B cell (primary cell): ENCODE measurements at regions not wholly inside any gene's neighbourhood (a gene's known extent, or its start where the extent isn't known, plus 50 kb on each side); places are given as distances from the start of the nearest gene placed in this dataset.

Experiments used
- ATAC-seq: fragments of 200-7000 bp; cut with Tn5 transposase; one replicate; pipeline ENCODE4 v1.10.0; 2021; ENCODE audit warnings: low read depth, mild to moderate bottlenecking, moderate number of reproducible peaks, moderate library complexity
- CTCF ChIA-PET: fragments of 350-600 bp; sonication (Branson Sonifier 250); formaldehyde crosslinking; loops from one replicate; lab custom pipeline; 2021; ENCODE audit warnings: antibody characterized with exemption, inconsistent platforms; lab: Charles Lee
- POLR2A ChIA-PET: fragments of 350-600 bp; sonication (Branson Sonifier 250); formaldehyde crosslinking; loops from one replicate; lab custom pipeline; 2021; ENCODE audit warnings: antibody characterized with exemption; lab: Charles Lee
- DNase-seq: peaks from one replicate; pipeline ENCODE4 v3.0.0; 2013
- H2AFZ ChIP-seq: 2 replicates; pipeline ENCODE4 v1.6.1; 2012; ENCODE audit warnings: mild to moderate bottlenecking, low read depth, low read length; ENCODE audit not compliant: insufficient read depth, poor library complexity, severe bottlenecking
- H3K27ac ChIP-seq, 2 donors: 1 replicate in 1 of 2; 2 replicates in 1 of 2; pipeline ENCODE4 v1.5.1; 2012 to 2013; ENCODE audit warnings: low read length in 2 of 2, mild to moderate bottlenecking in 2 of 2, moderate library complexity in 1 of 2
- H3K27me3 ChIP-seq, 4 experiments: fragments of 200-600 bp in 1 of 4; sonication (generic) in 1 of 4; replicated peaks in 1 of 4; 1 replicate in 2 of 4; 2 replicates in 2 of 4; pipeline versions ENCODE4 v1.6.1 to v1.7.0; 2013 to 2016; ENCODE audit warnings: low read length in 3 of 4, mild to moderate bottlenecking in 2 of 4, mixed read lengths in 1 of 4, moderate library complexity in 1 of 4; ENCODE audit not compliant: insufficient read depth in 4 of 4, control insufficient read depth in 3 of 4; ENCODE audit errors: control extremely low read depth in 1 of 4
- H3K36me3 ChIP-seq, 2 experiments: replicated peaks in 1 of 2; 1 replicate in 1 of 2; 2 replicates in 1 of 2; pipeline versions ENCODE4 v1.6.1 to v1.7.1; 2013; ENCODE audit warnings: low read length in 1 of 2; ENCODE audit not compliant: insufficient read depth in 2 of 2, control insufficient read depth in 1 of 2; ENCODE audit errors: control extremely low read depth in 1 of 2, extremely low read depth in 1 of 2
- H3K4me1 ChIP-seq, 2 donors: fragments of 200-600 bp in 1 of 2; sonication (generic) in 1 of 2; 1 replicate in 1 of 2; 2 replicates in 1 of 2; pipeline versions ENCODE4 v1.5.1 to v1.6.1; 2013 to 2017; ENCODE audit warnings: low read length in 2 of 2; ENCODE audit not compliant: control insufficient read depth in 2 of 2, insufficient read depth in 2 of 2
- H3K4me2 ChIP-seq: replicated peaks from 2 replicates; pipeline ENCODE3; 2012; ENCODE audit warnings: mild to moderate bottlenecking, low read depth, low read length; ENCODE audit not compliant: poor library complexity, severe bottlenecking
- H3K4me3 ChIP-seq, 5 experiments: fragments of 200-600 bp in 1 of 5; sonication (generic) in 1 of 5; 1 replicate in 3 of 5; 2 replicates in 2 of 5; pipeline versions ENCODE4 v1.5.1 to v1.7.0; 2011 to 2016; ENCODE audit warnings: low read length in 4 of 5, mild to moderate bottlenecking in 4 of 5, low read depth in 2 of 5, control low read depth in 1 of 5, moderate library complexity in 1 of 5; ENCODE audit not compliant: insufficient read depth in 1 of 5; ENCODE audit errors: control extremely low read depth in 1 of 5, extremely low read depth in 1 of 5
- H3K79me2 ChIP-seq: fragments of 200-600 bp; sonication (generic); one replicate; pipeline ENCODE4 v1.6.0; 2016; ENCODE audit warnings: low read length; ENCODE audit not compliant: control insufficient read depth, insufficient read depth
- H3K9ac ChIP-seq: fragments of 200-600 bp; sonication (generic); 2 replicates; pipeline ENCODE4 v1.6.1; 2017; ENCODE audit warnings: mild to moderate bottlenecking, low read length, moderate library complexity
- H3K9me3 ChIP-seq, 3 donors: one replicate each; pipeline versions ENCODE4 v1.6.1 to v1.7.1; 2013; ENCODE audit warnings: low read length in 2 of 3; ENCODE audit not compliant: control insufficient read depth in 2 of 3, insufficient read depth in 1 of 3; ENCODE audit errors: control extremely low read depth in 1 of 3
- H4K20me1 ChIP-seq: 2 replicates; pipeline ENCODE4 v1.6.0; 2012; ENCODE audit warnings: mild to moderate bottlenecking, low read length; ENCODE audit not compliant: insufficient read depth, control insufficient read depth, poor library complexity, severe bottlenecking
- H3K27ac Mint-ChIP-seq: one replicate; pipeline ENCODE4 v1.8.0; 2021; ENCODE audit warnings: mixed read lengths
- H3K27me3 Mint-ChIP-seq: one replicate; pipeline ENCODE4 v1.8.0; 2021; ENCODE audit warnings: mixed read lengths
- H3K4me1 Mint-ChIP-seq: one replicate; pipeline ENCODE4 v1.8.0; 2021; ENCODE audit warnings: mixed read lengths
- H3K4me3 Mint-ChIP-seq: one replicate; pipeline ENCODE4 v1.8.0; 2021; ENCODE audit warnings: mixed read lengths
- H3K9me3 Mint-ChIP-seq: one replicate; pipeline ENCODE4 v1.8.0; 2022; ENCODE audit warnings: mixed read lengths; ENCODE audit not compliant: insufficient read depth
- EZH2 ChIP-seq: IDR thresholded peaks from 2 replicates; pipeline ENCODE4 v1.6.1; 2012; ENCODE audit warnings: borderline replicate concordance, low read depth, mild to moderate bottlenecking, moderate library complexity, low read length; ENCODE audit not compliant: insufficient read depth, poor library complexity, severe bottlenecking
- WGBS: methylation state at CpG from one replicate; pipeline ENCODE4 v1.1.5; 2013; ENCODE audit warnings: missing lambda C conversion rate; ENCODE audit not compliant: insufficient coverage; 5-methylcytosine and 5-hydroxymethylcytosine counted together
- intact Hi-C: fragments of 100-400 bp; cut with micrococcal nuclease; formaldehyde crosslinking; loops from one replicate; pipeline ENCODE4 v1.10.0; 2022
- TF ChIP-seq, protein P1 (sequence below): fragments of 200-600 bp; IDR thresholded peaks from one replicate; pipeline ENCODE4 v1.8.0; 2022; ENCODE audit warnings: antibody characterized with exemption, mild to moderate bottlenecking

DNA sequence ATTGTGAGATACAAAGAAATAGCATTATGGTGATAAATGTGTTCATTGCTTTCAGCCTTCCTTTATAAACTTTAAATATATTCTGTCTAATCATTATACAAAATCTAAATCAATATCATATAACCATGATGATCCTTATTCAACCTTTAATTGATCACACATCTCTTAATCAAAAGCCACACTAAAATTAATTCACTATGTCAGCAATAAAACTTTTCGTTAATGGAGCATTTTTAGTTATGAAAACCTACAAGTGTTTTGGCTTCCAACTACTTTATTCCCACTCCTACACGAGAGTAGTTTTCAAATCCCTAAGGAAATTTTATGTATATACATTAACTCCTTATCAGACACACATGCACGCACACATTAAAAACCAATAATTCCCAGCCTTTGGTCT is 530.2 kb downstream of the KCTD8 start:
- no peak overlapping the region for H3K27ac ChIP-seq
- TF ChIP-seq, protein P1, sequence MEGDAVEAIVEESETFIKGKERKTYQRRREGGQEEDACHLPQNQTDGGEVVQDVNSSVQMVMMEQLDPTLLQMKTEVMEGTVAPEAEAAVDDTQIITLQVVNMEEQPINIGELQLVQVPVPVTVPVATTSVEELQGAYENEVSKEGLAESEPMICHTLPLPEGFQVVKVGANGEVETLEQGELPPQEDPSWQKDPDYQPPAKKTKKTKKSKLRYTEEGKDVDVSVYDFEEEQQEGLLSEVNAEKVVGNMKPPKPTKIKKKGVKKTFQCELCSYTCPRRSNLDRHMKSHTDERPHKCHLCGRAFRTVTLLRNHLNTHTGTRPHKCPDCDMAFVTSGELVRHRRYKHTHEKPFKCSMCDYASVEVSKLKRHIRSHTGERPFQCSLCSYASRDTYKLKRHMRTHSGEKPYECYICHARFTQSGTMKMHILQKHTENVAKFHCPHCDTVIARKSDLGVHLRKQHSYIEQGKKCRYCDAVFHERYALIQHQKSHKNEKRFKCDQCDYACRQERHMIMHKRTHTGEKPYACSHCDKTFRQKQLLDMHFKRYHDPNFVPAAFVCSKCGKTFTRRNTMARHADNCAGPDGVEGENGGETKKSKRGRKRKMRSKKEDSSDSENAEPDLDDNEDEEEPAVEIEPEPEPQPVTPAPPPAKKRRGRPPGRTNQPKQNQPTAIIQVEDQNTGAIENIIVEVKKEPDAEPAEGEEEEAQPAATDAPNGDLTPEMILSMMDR = no peak
- TF ChIP-seq EZH2 = no peak
- H3K27ac Mint-ChIP-seq = no peak overlapping the region
- peaks cover 0 to 2% (median 0%) of the 10 kb centered on the region in 3 donors for H3K9me3 ChIP-seq
- H3K4me3 ChIP-seq = no peak overlapping the region
- ChIA-PET CTCF (no interaction called here), POLR2A (no interaction called here)
- H3K4me1 ChIP-seq = no peaks in the 10 kb centered on the region
- H3K27me3 ChIP-seq = no peaks in the 10 kb centered on the region
- no peak overlapping the region for H2AFZ ChIP-seq
- H4K20me1 ChIP-seq = no peaks in the 10 kb centered on the region
- H3K4me2 ChIP-seq = no peak overlapping the region
- H3K4me1 Mint-ChIP-seq = no peaks in the 10 kb centered on the region
- ATAC-seq (no peak), DNase-seq (no peak)
- no peak overlapping the region for H3K4me3 Mint-ChIP-seq
- WGBS = no CpG with 5 or more reads among the region's 3 CpGs
- H3K36me3 ChIP-seq = no peaks in the 10 kb centered on the region
- peaks cover 12% of the 10 kb centered on the region for H3K9me3 Mint-ChIP-seq
- intact Hi-C loops = no loop called here
- H3K9ac ChIP-seq = no peak overlapping the region
- H3K79me2 ChIP-seq = no peaks in the 10 kb centered on the region
- H3K27me3 Mint-ChIP-seq = no peaks in the 10 kb centered on the region

DNA sequence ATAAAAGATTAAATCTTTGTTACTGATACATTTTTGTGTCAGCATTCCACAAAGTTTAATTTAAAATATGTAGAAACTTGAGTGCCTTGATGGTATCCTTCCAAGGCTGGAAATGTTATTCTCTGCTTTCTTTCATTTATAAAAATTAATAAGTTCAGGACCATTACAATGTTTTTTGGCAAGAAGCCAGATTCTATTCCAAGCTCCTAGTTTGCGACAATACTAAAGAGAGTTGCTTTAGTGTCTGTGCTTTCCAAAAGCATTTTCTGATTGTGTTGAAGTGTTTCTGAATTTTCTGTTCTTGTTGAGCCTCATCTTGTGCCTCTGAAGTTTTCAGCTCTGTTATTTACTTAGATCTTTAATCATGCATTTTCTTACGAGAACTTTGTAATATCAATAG is 516.2 kb downstream of the KCTD8 start:
- Histone ChIP-seq H3K4me2 (no peak overlapping the region), H4K20me1 (no peaks in the 10 kb centered on the region), H3K36me3 (no peaks in the 10 kb centered on the region), H3K4me1 (no peaks in the 10 kb centered on the region), H3K79me2 (no peaks in the 10 kb centered on the region), H3K9me3 (no peaks in the 10 kb centered on the region), H3K9ac (no peak overlapping the region), H2AFZ (no peak overlapping the region), H3K27ac (no peak overlapping the region), H3K27me3 (no peaks in the 10 kb centered on the region), H3K4me3 (no peak overlapping the region)
- H3K27ac Mint-ChIP-seq = no peak overlapping the region
- POLR2A ChIA-PET = no interaction called here
- H3K27me3 Mint-ChIP-seq = no peaks in the 10 kb centered on the region
- no peaks in the 10 kb centered on the region for H3K9me3 Mint-ChIP-seq
- no peak for ATAC-seq
- no peaks in the 10 kb centered on the region for H3K4me1 Mint-ChIP-seq
- no peak for TF ChIP-seq EZH2
- TF ChIP-seq, protein P1 = no peak
- CTCF ChIA-PET = no interaction called here
- H3K4me3 Mint-ChIP-seq = no peak overlapping the region
- intact Hi-C loops = no loop called here
- no CpG with 5 or more reads among the region's 2 CpGs for WGBS
- DNase-seq = no peak
